ENCODE measurements at regions not wholly inside any gene's neighbourhood (a gene's known extent, or its start where the extent isn't known, plus 50 kb on each side); places are given as distances from the start of the nearest gene placed in this dataset.

- DNase-seq = no peak
Measured at GRCh38 chr14:104359301-104359968, 220.1 kb upstream of the C14orf180 start.

- DNase-seq = no peak
Measured at GRCh38 chr14:104359969-104360442, 219.6 kb upstream of the C14orf180 start.

GRCh38 chr14:104360501-104360900, 219.1 kb upstream of the C14orf180 start:
- DNase-seq = no peak

DNA sequence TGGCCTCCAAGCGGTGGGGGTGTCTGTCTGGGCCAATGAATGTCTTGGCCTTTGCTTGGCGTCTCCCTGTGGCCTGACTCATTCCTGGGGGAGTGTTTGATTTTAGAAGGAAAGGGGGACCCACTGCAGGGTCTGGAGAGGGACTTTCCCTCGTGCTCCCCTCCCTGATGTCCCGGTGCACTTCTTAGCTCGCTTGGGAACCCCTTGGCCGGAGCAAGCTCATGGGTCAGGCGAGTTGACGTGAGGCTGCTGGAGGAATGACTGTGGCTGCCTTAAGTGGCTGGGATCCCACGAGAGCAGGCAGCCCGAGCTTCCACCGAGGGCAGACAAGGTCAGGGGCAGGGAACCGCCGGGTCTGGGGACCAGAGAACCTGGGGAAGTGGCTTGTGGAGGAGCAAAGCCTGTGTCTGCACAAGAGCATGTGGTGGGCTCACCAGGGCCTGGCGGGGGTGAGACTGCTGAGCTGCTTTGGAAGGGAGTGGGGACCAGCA, 218.4 kb upstream of the C14orf180 start:
- no peak for DNase-seq

DNA sequence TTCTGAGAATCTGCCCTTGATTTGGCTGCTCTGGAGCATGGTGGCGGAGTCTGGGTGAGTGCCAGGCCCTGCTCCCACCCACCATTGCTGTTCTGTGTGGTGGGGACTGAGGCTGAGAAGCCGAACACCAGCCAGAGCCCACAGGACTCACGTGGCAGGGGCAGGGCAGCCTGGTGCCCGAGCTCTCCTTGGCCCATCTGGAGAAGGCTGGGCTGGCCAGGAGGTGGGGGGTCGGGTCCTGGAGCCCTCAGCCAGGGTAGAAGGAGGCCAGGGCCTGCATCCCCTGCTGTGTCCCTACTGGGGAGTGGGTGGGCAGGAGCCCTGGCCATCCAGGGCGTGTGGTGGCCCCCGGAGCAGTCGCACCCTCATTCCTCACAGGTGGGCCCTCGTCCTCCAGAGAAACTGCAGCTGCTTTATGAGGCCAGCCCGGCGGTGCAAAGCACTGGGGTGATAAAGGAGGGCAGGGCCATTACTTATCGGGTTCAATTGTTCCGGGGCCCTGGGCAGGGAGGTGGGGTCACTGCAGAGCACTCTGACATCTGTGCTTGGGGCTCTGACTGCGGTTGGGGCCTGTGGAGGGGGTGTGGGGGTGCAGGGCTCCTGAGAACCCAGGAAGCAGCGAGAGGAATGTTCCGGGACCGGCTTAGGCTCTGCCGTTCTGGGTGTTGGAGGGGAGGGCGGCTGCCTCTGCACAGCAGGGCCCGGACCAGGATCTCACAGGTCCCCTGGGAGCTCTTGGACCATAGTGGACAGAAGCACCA, 217.5 kb upstream of the C14orf180 start:
- DNase-seq = no peak

DNA sequence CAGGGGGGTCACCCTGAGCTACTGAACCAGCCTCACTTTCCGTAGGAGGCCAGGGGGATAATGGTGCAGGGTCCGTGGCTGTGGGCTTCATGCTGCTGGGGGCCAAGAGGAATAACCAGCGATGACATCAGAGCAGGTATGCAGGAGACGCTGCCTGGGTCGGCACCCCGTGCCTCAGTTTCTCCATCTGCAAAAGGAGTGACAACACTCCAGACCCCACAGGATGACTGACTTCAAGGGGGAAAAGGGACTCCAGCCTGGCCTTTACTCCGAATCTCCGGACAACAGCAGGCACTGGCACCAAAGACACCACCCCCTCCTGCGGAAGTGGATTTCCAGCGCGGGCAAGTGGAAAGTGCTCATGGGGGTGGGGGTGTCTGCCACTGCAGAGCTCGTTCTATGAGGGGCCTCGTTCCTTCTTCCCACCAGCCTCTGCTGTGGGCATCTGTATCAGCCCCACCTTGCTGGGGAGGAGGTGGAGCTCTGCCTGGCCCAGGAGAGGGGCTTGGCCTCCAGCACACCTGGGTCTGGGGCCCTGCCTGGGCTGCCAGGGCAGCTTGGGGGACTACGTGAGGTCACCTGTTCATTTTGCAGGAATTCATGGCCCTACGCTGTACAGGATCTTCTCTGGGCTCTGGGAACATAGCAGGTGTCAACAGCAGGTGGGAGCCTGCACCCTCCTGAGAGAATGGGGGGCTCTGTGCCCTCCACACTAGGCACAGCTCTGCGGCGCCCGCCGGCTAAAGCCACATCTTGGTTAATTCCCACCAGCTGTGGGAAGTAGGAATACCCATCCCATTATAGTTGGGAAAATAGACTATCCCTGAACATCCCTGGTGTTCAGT, 216.6 kb upstream of the C14orf180 start:
- no peak for DNase-seq

GRCh38 chr14:104363891-104364760, 215.4 kb upstream of the C14orf180 start:
- DNase-seq = no peak

GRCh38 chr14:104364830-104365229, 214.7 kb upstream of the C14orf180 start:
- DNase-seq = no peak

GRCh38 chr14:104366931-104367865, 212.4 kb upstream of the C14orf180 start:
- no peak for DNase-seq

- peak; percentile 87 for DNase-seq
Measured at GRCh38 chr14:104367866-104368750, 211.5 kb upstream of the C14orf180 start.

DNA sequence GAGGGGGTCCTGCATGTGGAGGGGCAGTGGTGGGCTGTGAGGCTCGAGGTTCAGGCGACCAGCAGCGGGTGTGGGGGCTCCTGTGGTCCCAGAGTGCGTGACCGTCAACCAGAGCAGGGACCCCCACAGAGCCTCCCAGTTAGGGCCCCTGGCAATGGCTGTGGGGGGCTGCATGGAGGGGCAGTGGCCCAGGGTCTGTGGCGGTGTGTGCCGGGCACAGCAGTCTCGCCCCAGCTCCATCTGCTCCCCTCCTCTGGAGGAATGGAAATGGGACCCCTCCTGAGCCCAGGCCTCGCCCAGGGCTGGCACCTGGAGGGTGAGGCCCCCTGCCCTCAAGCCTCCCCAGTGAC, 210.8 kb upstream of the C14orf180 start:
- no peak for DNase-seq

DNA sequence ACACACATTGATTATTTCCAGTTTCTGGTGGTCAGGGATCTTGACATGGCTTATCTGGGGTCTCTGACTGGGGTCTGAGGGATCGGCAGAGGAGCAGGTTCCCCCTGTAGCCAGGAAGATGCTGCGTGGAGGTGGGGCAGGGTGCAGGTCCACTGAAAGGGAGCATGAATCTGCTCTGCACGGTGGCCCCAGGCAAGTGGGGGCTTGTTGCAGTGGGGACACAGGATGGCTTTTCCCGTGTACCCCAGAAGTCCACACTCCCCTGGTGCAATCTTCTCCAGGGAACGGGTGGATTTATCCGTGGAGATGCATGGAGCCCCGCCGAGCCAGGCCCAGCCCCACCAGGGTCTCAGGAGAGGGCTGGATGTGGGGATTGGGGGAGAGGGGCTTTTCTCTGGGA, 210.4 kb upstream of the C14orf180 start:
- no peak for DNase-seq

DNA sequence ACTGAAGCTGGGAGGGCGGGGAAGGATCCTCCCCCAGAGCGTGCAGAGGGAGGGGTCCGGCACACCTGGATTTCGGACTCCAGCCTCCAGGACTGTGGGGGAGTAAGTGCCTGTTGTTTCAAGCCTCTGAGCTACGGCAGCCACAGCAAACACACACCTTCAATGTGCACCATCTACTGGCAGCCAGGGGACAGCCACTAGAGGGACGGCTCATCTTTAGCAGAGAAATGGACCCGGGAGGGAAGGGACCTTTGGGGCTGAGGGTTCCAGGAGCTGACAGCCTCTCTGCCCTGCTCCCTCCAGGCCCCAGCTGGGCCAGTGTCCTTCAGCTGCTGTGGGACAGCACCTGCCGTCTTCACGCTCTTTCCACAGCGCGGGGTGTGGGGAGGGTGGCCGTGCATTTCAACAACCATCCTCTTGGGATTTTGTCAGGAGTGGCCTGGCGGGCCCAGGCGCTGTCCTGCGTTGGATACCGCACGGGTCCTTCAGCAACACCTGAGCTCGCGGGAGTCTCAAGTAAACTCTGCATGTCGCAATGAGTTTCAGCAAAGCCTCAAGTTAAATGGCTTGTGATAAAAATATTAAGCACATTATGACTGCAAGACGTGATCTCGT, 209.2 kb upstream of the C14orf180 start:
- peak; percentile 46 for DNase-seq

DNA sequence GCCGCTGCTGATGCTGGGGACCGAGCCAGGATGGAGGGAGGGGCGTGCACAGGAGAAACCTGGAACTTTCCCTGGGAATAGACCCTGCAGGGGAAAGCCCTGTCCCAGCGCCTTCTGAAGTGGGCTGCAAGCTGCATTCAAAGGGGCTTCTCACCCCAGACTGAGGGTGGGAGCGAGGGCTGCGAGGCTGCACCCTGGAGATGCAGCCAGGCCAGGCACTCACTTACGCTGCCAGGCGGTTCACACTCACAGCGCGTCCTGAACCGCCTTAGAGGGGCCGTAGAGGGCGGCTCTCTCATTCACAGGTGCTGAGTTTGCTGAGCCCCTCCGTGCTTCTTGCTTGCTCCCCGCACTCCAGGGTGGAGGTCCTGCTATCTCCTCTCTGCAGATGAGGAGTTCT, 208.5 kb upstream of the C14orf180 start:
- DNase-seq = no peak

DNA sequence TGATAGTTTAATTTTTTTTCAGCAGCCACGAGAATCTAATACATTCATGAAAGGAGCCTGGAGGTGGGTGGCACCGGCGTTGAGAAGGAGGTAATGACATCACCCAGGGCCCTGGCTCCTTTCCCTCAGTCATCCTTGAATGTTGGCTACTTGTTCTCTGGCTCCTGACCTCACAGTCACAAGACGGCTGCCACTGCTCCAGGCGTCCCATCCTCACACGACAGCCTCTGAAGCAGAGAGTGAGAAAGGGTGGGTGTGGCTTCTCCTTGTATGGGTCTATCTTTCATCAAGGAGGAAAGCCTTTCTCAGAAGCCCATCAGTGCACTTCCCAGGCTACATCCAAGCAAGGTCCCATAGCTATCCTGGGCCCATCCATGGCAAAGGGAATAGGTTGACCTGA, 207.6 kb upstream of the C14orf180 start:
- DNase-seq = no peak

DNA sequence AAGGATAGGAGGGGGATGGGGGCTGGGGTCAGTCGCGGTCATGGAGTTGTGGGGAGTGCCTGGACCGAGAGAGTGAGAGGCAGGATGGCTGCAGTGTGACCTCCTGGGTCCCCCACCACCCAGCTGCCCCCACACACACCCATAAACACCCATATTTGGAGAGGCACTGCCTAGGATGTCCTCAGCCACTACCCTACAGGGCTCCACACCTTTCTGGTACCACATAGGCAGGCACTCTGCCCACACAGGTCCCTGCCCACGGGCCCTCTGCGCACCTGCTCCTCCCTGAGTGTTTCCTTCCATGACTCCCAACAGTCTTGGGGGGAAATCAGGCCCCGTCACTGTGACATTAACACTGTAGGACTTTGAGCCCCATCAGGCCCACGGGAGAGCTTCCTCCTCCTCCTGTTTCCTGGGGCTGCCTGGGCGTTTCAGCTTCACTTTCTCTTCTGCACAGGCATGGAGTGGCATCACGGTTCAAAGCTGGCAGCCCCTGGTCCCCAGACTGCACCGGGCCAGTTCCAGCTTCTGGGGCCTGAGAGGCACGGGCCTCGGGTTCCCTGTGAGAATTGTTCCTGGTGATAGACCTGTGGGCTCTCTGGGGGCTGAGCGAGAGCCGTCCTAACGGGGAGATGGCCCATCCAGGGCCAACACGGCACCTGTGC, 207.0 kb upstream of the C14orf180 start:
- DNase-seq = no peak

- DNase-seq = peak; percentile 62
Measured at GRCh38 chr14:104373055-104373854, 206.3 kb upstream of the C14orf180 start.

Measured in NCI-H1092 (cell line).